IPS-NIHi7 (cell line): ENCODE measurements at regions not wholly inside any gene's neighbourhood (a gene's known extent, or its start where the extent isn't known, plus 50 kb on each side); places are given as distances from the start of the nearest gene placed in this dataset.
A peak's percentile ranks its signal among the peaks of the same experiment; 100 is the strongest.

Experiments
- DNase-seq: peaks from one replicate; pipeline ENCODE4 v3.0.0; 2012; ENCODE audit warnings: mixed read lengths; ENCODE audit errors: extremely low spot score

- no peak for DNase-seq
These were observed 149.3 kb upstream of the UBL3 start for GRCh38 chr13:29999492-30000369.

- no peak for DNase-seq
These were observed 145.9 kb upstream of the UBL3 start for GRCh38 chr13:29996316-29996715.

DNA sequence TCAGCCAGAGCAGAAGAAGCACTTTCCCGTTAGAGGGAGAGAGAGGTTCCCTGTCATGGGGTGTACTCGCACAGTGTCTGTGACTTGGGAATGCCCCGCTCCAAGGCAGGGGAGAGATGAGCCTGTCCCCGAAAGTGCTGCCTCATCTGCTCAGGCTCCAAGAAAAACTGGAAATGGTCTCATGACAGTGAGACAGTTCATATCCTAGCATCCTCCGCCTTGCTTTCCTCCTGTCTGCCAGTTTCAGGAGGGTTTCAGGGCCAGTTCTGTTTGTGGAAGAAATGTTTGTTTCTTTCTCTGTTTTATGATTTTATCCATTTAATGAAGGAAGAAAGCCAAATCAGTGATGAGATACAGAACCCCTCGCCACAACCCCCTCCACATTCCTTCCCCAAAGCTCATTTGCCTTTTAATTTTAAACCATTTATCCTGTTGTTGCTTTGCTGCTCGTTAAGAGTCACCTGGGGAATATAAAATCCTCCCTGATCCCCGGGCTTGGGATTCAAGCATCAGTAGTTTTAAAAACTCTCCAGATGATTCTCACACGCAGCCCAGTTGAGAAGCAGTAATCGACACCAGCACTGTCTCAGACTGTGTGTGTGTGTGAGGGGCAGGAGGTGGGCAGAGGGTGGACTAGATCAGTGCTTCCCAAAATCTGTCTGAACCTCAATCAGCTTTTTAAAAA, 144.6 kb upstream of the UBL3 start:
- DNase-seq: no peak

DNA sequence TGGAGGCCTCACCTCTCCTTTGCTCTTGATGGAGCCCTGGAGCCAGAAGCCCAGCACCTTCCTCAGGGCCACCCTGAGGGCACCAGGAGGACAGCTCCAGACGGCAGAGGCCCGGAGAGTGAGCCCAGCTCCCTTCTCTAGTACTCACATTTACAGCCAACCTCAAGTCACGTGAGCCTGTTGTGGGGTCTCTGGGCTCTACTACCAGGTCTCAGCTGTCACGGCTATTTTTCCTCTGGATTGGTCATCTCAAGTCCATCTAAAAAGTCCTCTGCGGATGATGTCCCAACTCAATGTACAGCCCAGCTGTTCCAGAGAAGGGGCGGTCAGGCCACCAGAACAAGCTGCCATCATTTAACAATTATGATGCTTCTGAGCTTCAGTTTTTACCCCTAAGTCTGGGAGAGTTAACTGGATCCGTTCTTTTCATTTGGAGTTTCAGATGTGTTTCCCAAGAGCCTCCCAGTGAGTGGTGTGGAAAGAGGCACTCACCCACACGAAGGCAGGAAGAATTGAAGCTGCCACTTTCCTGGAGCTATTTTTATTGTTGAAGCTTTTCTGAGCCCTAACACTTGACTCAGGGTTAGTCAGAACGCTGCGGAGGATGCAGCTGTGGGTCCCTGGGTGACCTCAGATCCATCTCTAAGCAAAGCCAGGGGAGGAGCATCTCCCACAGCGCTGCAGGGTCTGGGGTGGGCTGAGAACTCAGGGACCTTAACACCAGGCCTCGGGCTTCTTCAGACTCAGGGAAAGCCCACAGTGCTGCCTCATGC, 143.5 kb upstream of the UBL3 start:
- DNase-seq: no peak

DNA sequence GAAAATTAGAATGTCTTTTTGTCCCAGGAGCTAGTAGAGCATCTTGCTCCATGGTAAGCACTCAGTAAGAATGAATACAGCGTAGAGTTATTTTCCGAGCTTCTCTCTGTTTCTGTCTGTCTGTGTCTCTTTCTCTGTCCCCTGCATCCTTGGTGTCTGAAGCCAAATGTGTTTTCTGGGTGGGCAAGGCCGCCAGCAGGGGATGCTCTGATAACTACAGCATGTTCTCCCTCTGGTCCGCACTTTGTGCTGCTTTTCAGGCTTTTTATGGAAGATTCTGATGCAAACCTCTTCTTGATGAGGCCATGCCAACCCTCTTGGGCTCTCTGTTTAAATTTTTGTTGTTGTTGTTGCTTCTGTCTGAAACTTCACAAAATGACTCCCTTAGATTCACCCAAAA, 142.8 kb upstream of the UBL3 start:
- DNase-seq: peak; percentile 35

DNA sequence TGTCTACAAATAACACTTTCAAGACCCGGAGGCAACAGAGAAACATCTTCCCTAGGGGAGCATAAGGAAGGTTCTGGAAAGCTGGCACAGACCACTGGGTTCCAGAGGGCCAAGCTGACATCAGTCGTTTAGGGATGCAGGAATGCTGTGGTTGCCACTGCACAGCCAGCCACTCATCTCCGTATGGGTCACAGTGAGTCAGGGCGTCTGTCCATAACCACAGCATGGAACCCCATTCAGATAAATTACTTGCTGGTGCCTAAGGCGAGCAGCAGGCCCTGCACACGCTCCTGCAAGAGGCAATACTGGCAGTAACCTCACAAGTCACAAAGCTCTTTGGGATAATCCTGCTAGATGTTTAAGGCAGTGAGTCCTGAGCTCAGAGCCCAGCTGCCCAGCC, 140.9 kb upstream of the UBL3 start:
- DNase-seq: no peak

GRCh38 chr13:29987340-29987739, 136.9 kb upstream of the UBL3 start:
- DNase-seq: no peak

DNA sequence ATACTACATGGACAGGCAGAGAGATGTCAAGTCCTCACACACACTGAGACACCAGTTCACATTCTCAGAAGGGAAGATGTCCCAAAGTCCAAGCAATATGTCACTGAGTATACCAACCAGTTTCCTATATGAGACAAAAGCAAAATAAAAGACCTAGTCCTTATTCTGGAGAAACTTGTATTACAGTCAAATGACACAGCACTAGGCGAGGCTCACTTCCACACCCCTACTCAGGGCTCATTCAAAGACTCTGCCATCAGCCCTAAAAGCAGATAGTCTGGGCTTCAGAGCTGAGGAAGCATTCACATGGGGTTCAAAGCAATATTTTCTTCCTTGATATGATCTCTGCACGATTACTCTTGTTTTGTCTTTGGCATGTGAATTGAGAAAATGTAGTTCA, 129.9 kb upstream of the UBL3 start:
- no peak for DNase-seq

DNA sequence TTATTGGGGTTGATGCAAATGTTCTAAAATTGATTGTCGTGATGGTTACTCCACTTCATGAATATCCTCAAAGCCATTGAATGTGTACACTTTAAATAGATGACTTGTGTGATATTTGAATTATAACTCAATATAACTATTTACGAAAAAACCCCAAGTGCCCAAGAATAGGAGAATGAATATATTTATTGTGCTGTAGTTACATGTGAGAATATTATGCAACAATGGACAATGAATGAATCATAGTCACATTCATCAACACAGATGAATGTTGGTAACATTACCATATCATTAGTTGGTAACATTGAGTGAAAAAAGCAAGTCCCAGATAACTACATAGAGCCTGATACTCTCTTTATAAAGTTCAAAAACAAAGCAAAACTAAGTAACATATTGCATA, 127.8 kb upstream of the UBL3 start:
- no peak for DNase-seq

- DNase-seq: no peak
These were observed 127.2 kb upstream of the UBL3 start for GRCh38 chr13:29977476-29978120.

DNA sequence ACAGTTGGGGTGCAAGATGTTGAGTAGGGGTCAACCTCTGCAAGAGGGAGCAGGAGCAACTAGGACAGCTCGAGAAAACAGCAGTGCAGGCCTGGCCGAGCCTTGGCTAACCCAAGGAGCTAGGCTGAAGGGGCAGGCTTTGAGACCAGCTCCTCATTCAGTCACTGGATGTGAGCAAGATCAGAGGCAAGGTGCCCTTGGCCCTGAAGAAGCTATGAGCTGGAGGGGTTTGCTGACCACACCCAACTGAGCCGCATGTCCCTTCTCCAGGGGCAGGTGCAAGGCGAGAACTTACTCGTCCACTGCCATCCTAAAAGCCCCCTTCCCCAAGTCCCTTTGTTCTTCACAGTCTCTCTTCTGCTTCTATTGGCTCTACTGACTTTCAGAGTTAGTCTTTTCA, 126.1 kb upstream of the UBL3 start:
- no peak for DNase-seq

GRCh38 chr13:29975283-29975682, 124.9 kb upstream of the UBL3 start:
- DNase-seq: no peak

DNA sequence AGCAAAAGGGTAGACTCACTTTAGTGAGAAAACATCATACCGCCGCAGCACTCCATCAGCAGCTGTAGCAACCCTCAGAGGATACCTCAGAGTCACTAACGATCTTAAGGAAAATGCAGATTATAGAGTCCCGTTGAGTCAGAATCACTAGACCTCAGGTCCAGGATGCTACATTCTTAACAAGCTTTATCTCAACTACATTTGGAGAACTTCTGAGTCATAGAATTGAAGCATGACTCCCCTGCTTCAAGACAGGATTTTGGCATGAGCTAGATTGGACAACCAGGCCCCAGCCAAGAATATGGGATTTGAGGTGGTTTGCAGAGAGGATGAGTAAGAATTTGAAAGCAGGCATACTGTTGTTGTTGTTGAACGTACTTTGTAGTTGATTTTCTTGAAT, 118.9 kb upstream of the UBL3 start:
- DNase-seq: no peak

- DNase-seq: peak; percentile 60
These were observed 113.9 kb upstream of the UBL3 start for GRCh38 chr13:29964181-29964845.

DNA sequence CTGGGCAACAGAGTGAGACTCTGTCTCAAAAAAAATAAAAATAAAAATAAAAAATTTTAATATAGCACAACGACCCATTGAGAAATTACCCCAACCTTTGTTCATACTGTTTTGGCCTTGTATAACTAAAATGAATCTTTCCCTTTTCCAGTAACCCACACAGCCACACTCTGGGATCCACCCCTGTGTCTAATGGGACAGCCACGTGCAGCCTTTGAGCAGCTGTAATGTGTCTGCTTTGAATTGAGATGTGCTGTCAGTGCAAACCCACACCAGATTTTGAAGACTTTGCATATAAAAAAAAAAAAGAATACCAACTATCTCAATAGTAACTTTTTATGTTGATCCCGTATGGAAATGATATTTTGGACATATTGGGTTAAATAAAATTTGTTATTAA, 112.7 kb upstream of the UBL3 start:
- DNase-seq: no peak

DNA sequence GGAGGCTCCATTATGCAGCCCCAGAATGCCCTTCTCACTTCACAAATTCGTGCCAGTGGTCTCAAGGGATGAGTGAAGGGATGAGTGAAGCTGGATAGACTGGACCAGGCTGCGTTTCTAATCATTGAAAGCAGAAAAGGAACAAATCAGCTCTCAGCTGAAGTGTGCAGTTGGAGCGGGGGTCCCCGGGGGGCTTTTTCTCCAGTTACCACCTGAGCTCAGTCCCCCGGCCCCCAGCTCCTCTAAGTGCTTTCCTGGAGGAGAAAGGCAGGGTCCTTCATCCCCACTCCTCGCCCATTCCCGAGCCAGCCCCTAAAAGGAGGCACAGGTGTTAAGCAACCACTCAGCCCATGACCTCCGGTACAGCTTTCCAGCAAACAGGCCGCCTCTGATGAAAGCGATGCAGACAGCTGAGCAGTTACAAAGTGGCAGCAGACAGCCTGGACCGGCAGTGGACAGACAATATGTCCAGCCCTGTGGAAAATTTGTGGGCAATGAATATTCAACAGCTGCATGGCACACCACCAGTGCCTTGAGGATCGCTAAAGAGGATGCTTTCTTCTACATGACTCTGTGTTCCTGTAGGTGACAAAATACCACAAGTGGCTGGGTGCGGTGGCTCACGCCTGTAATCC, 110.7 kb upstream of the UBL3 start:
- no peak for DNase-seq

- no peak for DNase-seq
These were observed 109.2 kb upstream of the UBL3 start for GRCh38 chr13:29959603-29960002.

GRCh38 chr13:29959086-29959485, 108.7 kb upstream of the UBL3 start:
- peak; percentile 60 for DNase-seq

GRCh38 chr13:29958476-29958875, 108.1 kb upstream of the UBL3 start:
- DNase-seq: no peak

DNA sequence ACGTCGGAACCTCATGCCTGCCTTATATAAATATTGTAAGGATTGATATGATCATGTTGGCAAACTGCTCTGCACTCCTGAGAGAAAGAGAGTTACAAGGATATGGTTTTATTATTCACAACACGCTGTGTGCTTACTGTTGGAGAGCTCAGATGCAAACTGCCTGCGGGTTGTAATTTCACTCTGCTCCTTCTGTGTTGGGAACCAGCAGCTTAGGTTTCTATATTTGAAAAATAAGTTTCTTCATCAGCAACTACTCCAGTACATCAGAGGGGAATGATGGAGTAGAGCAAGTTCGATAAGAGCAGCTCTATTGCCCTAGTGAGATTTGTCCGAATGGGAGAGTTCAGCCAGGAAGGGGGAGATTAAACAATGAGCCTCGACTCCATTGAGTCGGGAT, 106.9 kb upstream of the UBL3 start:
- DNase-seq: no peak

GRCh38 chr13:29956853-29957252, 106.4 kb upstream of the UBL3 start:
- no peak for DNase-seq
